Activated CD4-positive, alpha-beta T cell treated with anti-CD3 and anti-CD28 coated beads for 36 hours (primary cell): ENCODE measurements at regions not wholly inside any gene's neighbourhood (a gene's known extent, or its start where the extent isn't known, plus 50 kb on each side); places are given as distances from the start of the nearest gene placed in this dataset.

Source experiments
- ATAC-seq: fragments of 200-7000 bp; cut with Tn5 transposase; one replicate; pipeline ENCODE4 v1.10.0; 2021; ENCODE audit warnings: mild to moderate bottlenecking, moderate library complexity
- CTCF ChIA-PET: fragments of 350-600 bp; sonication (Branson Sonifier 250); formaldehyde crosslinking; loops from one replicate; lab custom pipeline; 2021; ENCODE audit warnings: antibody characterized with exemption; lab: Charles Lee
- POLR2A ChIA-PET: fragments of 350-600 bp; sonication (Branson Sonifier 250); formaldehyde crosslinking; loops from one replicate; lab custom pipeline; 2021; ENCODE audit warnings: antibody characterized with exemption, inconsistent platforms; lab: Charles Lee
- DNase-seq: peaks from one replicate; pipeline ENCODE4 v3.0.0-alpha.2; 2020
- H3K27ac Mint-ChIP-seq: one replicate; pipeline ENCODE4 v1.8.0; 2021; ENCODE audit warnings: mixed read lengths
- H3K27me3 Mint-ChIP-seq: one replicate; pipeline ENCODE4 v1.8.0; 2021; ENCODE audit warnings: mixed read lengths
- H3K36me3 Mint-ChIP-seq: one replicate; pipeline ENCODE4 v1.8.0; 2021; ENCODE audit warnings: low read depth, mixed read lengths
- H3K4me1 Mint-ChIP-seq: one replicate; pipeline ENCODE4 v1.8.0; 2021; ENCODE audit warnings: mixed read lengths
- H3K4me3 Mint-ChIP-seq: one replicate; pipeline ENCODE4 v1.8.0; 2021; ENCODE audit warnings: mild to moderate bottlenecking, moderate library complexity, mixed read lengths
- H3K9me3 Mint-ChIP-seq: one replicate; pipeline ENCODE4 v1.8.0; 2021; ENCODE audit warnings: low read depth, mixed read lengths
- intact Hi-C, 2 experiments: fragments of 100-400 bp; cut with DNase I in 1 of 2; cut with micrococcal nuclease in 1 of 2; formaldehyde crosslinking; loops; one replicate each; pipeline versions ENCODE4 v1.14.2 to v1.15.1; 2022 to 2024; cut with DNase I, micrococcal nuclease

DNA sequence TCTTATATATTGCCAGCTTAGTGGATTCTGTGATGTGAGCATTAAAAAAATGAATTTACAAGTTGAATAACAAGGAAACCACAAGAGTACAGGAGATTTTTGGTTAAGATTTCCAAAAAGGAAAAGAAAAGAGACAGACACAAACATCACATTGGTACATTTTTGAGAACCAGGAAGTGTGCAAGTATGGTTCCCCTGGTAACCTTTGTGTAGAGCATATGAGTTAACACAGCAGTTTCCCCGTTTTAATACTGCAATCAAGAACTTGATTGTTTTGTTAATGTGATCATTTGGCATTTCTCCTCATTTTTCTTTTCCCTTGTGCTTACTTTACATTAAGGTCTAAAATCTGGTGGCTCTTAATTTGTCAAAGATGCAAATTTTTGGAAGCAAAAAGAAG is 490.4 kb upstream of the ATP2B1 start:
- CTCF ChIA-PET = interaction anchor here (1.1 kb wide), 1 partner anchor 8 kb away, joined by 3 read pairs; no protein-coding TSS in a partner anchor
- DNase-seq (no peak), ATAC-seq (no peak)
- POLR2A ChIA-PET = no interaction called here
- H3K4me1 Mint-ChIP-seq = peaks cover 16% of the 10 kb centered on the region
- no peaks in the 10 kb centered on the region for H3K36me3 Mint-ChIP-seq
- peaks cover 2% of the 10 kb centered on the region for H3K27me3 Mint-ChIP-seq
- no peak overlapping the region for H3K4me3 Mint-ChIP-seq
- no peaks in the 10 kb centered on the region for H3K9me3 Mint-ChIP-seq
- intact Hi-C loops = no loop called here
- no peak overlapping the region for H3K27ac Mint-ChIP-seq

DNA sequence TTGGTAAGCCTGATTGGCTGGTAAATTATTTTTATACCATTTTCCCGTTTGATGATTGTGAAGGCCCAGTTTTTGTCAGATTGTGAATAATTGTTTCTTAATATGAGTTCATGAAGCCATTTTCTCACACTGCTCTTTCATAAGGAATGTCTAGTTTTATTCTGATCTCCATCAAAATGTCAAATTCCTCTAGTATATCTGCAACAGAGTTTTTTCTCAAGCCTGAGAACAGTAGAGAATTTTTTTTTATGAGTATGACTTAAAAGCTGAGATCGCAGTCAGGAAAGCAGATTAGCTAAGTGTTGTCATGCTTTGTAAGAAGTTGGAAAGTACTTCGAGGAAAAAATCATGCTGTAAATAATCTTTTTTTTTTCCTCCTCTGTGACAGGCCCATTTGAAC is 484.9 kb upstream of the ATP2B1 start:
- ChIA-PET CTCF (no interaction called here), POLR2A (no interaction called here)
- intact Hi-C loops = no loop called here
- Mint-ChIP-seq H3K27ac (no peak overlapping the region), H3K9me3 (no peaks in the 10 kb centered on the region), H3K27me3 (peaks cover 4% of the 10 kb centered on the region), H3K4me1 (peaks cover under 1% of the 10 kb centered on the region), H3K4me3 (no peak overlapping the region), H3K36me3 (no peaks in the 10 kb centered on the region)
- no peak for DNase-seq
- ATAC-seq = no peak

DNA sequence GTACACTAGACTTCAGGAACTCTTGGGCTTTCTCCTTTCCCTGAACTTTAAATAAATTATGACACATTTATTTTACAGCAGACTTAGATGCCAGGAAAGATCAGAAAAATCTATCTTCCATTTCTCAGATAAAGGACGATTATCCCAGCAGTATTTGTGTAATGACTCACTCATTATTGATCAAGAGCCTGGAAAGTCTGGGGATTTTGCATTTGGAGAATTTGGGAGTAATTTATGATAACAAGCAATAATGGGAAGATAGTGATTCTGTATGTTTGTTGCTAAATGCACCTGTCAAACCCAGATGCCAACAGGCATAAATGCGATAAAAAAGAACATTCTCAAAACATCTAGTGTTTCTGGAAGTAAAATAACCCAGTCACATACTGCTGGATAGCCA is 480.2 kb upstream of the ATP2B1 start:
- no peaks in the 10 kb centered on the region for H3K36me3 Mint-ChIP-seq
- intact Hi-C loops = no loop called here
- POLR2A ChIA-PET = interaction anchor here (0.6 kb wide), 1 partner anchor 36 kb away, joined by 4 read pairs; no protein-coding TSS in a partner anchor
- CTCF ChIA-PET = no interaction called here
- H3K4me3 Mint-ChIP-seq = no peak overlapping the region
- peaks cover 2% of the 10 kb centered on the region for H3K9me3 Mint-ChIP-seq
- H3K4me1 Mint-ChIP-seq = no peaks in the 10 kb centered on the region
- ATAC-seq = no peak
- peaks cover 5% of the 10 kb centered on the region for H3K27me3 Mint-ChIP-seq
- no peak for DNase-seq
- no peak overlapping the region for H3K27ac Mint-ChIP-seq

DNA sequence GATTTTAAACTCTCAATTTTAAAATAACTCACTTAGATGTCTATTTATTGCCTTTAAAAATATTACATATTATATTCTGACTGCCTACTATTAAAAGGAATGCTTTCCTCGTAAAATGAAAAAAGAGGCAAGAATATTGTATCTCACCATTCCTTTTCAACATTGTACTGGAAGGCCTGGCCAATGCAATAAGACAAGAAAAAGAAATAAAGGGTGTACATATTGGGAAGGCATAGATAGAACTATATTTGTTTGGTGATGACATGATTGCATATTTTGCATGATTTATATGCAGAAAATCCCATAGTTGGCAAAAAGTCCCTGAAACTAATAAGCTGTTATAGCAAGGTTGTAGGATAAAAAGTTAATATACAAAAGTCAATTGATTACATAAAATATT is 474.6 kb upstream of the ATP2B1 start:
- peaks cover 3% of the 10 kb centered on the region for H3K27me3 Mint-ChIP-seq

DNA sequence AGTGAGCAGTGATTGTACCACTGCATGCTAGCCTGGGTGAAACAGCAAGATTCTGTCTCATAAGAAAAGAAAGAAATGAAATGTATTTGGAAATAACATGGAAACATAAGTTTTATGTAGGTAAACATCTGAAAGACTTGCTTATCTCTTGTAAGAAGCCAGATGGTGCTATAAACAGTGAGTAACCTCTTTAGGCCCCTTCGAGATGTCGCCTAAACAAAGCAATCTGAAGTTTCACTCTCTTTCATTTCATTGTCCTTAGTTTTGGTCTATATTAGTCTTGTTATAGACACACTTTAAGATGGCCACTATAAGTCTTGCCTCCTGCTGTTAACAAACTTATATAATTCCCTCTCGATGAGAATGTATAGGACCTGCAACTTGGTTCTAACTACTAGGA is 472.6 kb upstream of the ATP2B1 start:
- H3K27me3 Mint-ChIP-seq = peaks cover 3% of the 10 kb centered on the region
- H3K9me3 Mint-ChIP-seq = peaks cover 9% of the 10 kb centered on the region
- H3K4me1 Mint-ChIP-seq = no peaks in the 10 kb centered on the region
- DNase-seq (no peak), ATAC-seq (no peak)
- H3K36me3 Mint-ChIP-seq = no peaks in the 10 kb centered on the region
- H3K27ac Mint-ChIP-seq = no peak overlapping the region
- ChIA-PET POLR2A (no interaction called here), CTCF (no interaction called here)
- H3K4me3 Mint-ChIP-seq = no peak overlapping the region
- intact Hi-C loops = no loop called here

More for the DNA sequence above, 474.6 kb upstream of the ATP2B1 start:
- no peak overlapping the region for H3K4me3 Mint-ChIP-seq
- intact Hi-C loops = no loop called here
- peaks cover 9% of the 10 kb centered on the region for H3K9me3 Mint-ChIP-seq
- H3K4me1 Mint-ChIP-seq = no peaks in the 10 kb centered on the region
- DNase-seq = no peak
- H3K36me3 Mint-ChIP-seq = no peaks in the 10 kb centered on the region
- ATAC-seq = no peak
- H3K27ac Mint-ChIP-seq = no peak overlapping the region
- CTCF ChIA-PET = no interaction called here
- POLR2A ChIA-PET = no interaction called here

DNA sequence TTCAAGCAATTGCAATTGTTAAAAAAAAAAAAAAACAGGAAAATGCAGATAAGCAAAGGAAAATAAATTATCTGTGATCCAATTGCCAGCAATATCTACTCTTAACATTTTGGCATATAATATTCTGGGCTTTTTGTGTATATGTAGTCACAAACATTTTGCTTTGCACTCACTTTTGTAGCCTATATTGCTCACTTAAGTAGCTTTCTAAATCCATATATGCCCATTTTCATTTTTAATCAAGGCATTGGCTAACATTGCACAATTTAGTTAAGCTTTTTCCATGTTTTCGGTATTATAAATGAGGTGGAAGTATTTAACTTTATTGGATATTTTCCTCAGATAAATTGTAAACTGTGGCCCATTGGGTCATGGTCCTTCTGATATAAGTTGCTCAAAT is 466.3 kb upstream of the ATP2B1 start:
- POLR2A ChIA-PET = no interaction called here
- intact Hi-C loops = no loop called here
- CTCF ChIA-PET = interaction anchor here (0.7 to 0.9 kb wide), 2 partner anchors 184 to 685 kb away, joined by 3 read pairs; no protein-coding TSS in a partner anchor

DNA sequence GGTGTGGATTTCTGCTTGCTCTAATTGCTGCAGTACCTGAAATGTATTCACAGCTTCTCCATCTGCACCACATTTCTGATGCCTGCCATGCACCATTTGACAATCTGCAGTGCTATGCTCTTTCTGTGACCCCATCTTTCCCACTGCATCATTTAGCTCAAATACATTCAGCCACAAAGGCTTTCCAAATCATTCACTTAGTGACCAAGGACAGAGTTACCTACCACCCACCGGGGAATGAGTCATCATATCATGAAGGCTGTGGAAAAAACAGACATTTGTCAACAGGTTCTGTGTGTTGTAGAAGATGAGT is 465.5 kb upstream of the ATP2B1 start:
- ATAC-seq = peak; percentile 84
- POLR2A ChIA-PET = no interaction called here

More for the DNA sequence above, 466.3 kb upstream of the ATP2B1 start:
- Mint-ChIP-seq H3K9me3 (no peaks in the 10 kb centered on the region), H3K4me3 (no peak overlapping the region), H3K27ac (no peak overlapping the region), H3K4me1 (peaks cover 4% of the 10 kb centered on the region), H3K27me3 (no peaks in the 10 kb centered on the region), H3K36me3 (no peaks in the 10 kb centered on the region)
- ATAC-seq (no peak), DNase-seq (no peak)

DNA sequence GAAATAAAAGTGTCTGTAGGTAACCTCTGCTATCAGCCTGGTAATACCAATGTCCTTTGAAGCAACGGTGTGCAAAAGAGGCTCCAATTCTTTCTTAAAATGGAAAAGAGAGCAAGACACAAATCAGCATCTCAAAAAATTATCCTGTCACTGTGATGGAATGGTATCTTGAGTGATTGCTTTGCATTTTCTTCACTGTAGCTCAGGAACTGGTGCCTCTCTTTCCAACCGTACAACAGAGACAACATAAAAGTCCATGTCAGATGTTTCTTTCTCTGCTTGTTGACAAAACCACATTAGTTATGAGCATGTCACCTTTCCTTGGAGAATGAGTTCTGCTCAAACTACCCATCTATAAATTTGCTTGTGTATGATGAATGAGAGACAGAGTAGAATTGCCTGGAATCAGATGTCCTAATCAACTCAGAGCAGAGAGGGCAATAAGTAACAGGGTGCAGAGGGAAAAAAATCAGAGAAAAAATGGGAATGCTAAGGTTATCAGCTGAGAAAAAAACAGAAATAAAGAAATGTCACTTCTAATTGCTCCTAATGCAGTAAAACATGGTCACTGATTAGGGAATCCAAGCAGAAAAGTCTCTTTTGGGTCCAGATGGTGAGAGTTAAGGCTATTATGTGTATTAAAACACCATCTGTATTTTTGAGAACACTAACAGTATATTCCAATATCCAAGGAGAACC is 465.0 kb upstream of the ATP2B1 start:
- DNase-seq (no peak), ATAC-seq (no peak)
- Mint-ChIP-seq H3K4me1 (peaks cover 4% of the 10 kb centered on the region), H3K36me3 (no peaks in the 10 kb centered on the region), H3K27ac (no peak overlapping the region), H3K4me3 (no peak overlapping the region), H3K27me3 (no peaks in the 10 kb centered on the region), H3K9me3 (no peaks in the 10 kb centered on the region)
- CTCF ChIA-PET = no interaction called here
- intact Hi-C loops = no loop called here
- POLR2A ChIA-PET = no interaction called here

More for the DNA sequence above, 465.5 kb upstream of the ATP2B1 start:
- CTCF ChIA-PET = interaction anchor here (0.7 kb wide), 1 partner anchor 685 kb away, joined by 3 read pairs; no protein-coding TSS in a partner anchor
- H3K36me3 Mint-ChIP-seq = no peaks in the 10 kb centered on the region
- no peaks in the 10 kb centered on the region for H3K27me3 Mint-ChIP-seq
- no peak overlapping the region for H3K27ac Mint-ChIP-seq
- H3K4me1 Mint-ChIP-seq = peaks cover 4% of the 10 kb centered on the region
- intact Hi-C loops = no loop called here
- no peaks in the 10 kb centered on the region for H3K9me3 Mint-ChIP-seq
- peak; percentile 20 for DNase-seq
- no peak overlapping the region for H3K4me3 Mint-ChIP-seq

DNA sequence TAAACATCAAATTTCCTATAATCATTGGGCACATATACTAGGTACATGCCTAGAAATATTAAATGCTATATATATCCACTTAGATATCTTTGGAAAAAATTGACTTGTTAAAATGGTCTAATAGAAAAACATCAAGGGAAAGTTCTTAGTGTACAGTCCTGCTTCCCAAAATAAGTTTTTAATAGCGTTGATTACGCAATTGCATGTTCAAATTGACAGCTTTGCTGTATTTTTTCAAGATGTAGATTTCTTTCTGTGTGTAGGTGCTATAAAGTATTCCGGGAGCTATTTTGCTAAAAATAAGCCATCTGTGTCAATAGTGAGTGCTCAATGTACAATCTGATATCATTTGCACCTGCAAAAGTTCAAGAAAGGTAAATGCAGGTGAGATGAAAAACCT is 463.9 kb upstream of the ATP2B1 start:
- intact Hi-C loops = no loop called here
- CTCF ChIA-PET = interaction anchor here (0.7 kb wide), 1 partner anchor 70 kb away, joined by 3 read pairs; no protein-coding TSS in a partner anchor

DNA sequence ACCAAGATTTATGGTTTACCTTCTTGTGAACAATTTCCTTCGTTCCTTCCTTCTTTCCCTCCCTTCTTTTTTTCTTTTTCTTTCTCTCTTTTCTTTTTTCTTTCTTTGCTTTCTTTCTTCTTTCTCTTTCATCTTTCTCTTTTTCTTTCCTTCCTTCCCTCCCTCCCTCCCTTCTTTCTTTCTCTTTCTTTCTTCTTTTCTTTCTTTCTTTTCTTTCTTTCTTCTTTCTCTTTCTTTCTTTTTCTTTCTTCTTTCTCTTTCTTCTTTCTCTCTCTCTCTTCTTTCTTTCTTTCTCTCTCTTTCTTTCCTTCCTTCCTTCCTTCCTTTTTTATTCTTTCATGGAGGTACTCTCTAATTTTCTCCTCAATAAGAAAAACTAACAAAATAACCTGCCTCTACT is 462.1 kb upstream of the ATP2B1 start:
- intact Hi-C loops = no loop called here
- no peak for ATAC-seq
- CTCF ChIA-PET = no interaction called here
- Mint-ChIP-seq H3K4me1 (peaks cover 4% of the 10 kb centered on the region), H3K27me3 (no peaks in the 10 kb centered on the region), H3K4me3 (no peak overlapping the region), H3K9me3 (no peaks in the 10 kb centered on the region), H3K36me3 (no peaks in the 10 kb centered on the region), H3K27ac (no peak overlapping the region)
- no peak for DNase-seq
- POLR2A ChIA-PET = no interaction called here

More for the DNA sequence above, 463.9 kb upstream of the ATP2B1 start:
- no peak overlapping the region for H3K27ac Mint-ChIP-seq
- no peaks in the 10 kb centered on the region for H3K9me3 Mint-ChIP-seq
- H3K4me1 Mint-ChIP-seq = peaks cover 4% of the 10 kb centered on the region
- no peak for ATAC-seq
- no peak for DNase-seq
- POLR2A ChIA-PET = no interaction called here
- no peaks in the 10 kb centered on the region for H3K27me3 Mint-ChIP-seq
- H3K4me3 Mint-ChIP-seq = no peak overlapping the region
- H3K36me3 Mint-ChIP-seq = no peaks in the 10 kb centered on the region

DNA sequence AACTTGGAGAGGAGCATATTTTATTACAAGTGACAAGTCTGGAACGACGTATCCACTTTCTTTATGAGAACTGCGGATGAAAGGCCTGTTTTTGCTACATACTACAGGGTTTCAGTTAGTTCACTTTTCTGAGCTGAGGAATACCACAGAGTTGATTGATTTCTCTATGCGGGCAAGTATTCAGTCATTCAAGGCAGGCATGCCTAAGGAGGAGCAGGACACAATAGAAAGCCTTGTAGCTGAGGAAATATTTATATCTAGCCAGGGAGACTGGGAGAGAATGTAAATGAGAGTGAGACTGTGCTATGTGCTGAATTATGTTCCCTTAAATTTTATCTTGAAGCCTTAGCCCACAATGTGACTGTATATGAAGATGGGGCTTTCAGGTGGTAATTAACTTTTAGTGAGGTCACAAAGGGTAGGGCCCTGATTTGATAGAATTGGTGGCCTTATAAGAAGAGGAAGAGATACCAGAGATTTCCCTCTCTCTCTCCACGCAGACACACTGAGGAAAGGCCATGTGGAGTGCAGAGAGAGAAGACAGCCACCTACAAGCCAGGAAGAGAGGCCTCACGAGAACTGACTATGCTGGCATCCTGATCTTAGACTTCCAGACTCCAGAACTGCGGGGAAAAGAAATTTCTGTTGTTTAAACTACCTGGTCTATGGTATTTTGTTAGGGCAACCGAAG is 459.0 kb upstream of the ATP2B1 start:
- no peaks in the 10 kb centered on the region for H3K9me3 Mint-ChIP-seq
- H3K4me1 Mint-ChIP-seq = no peaks in the 10 kb centered on the region
- ChIA-PET CTCF (no interaction called here), POLR2A (no interaction called here)
- H3K36me3 Mint-ChIP-seq = no peaks in the 10 kb centered on the region
- H3K27ac Mint-ChIP-seq = no peak overlapping the region
- H3K4me3 Mint-ChIP-seq = no peak overlapping the region
- DNase-seq = no peak
- ATAC-seq = no peak
- H3K27me3 Mint-ChIP-seq = no peaks in the 10 kb centered on the region
- intact Hi-C loops = no loop called here

DNA sequence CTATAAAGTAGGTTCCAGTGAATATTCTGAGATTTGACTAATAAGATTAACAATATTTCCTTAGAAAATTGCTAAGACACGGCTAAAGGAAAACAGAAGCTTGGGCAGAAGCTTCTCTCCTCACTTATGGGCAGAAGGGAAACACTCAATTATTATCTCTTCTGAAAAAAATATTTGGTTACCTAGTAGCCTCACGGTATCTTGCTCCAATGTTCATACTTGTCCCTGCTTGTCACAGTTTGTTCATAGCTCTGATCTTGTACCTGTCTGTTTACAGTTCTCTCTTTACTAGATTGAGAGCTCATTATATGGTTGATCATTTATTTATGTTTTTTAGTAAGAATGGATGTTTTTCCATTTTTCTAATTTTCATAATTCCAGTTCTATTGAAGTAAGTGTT is 458.0 kb upstream of the ATP2B1 start:
- no peak for ATAC-seq
- no peak for DNase-seq
- Mint-ChIP-seq H3K27ac (no peak overlapping the region), H3K36me3 (no peaks in the 10 kb centered on the region), H3K4me3 (no peak overlapping the region), H3K9me3 (no peaks in the 10 kb centered on the region), H3K27me3 (no peaks in the 10 kb centered on the region), H3K4me1 (no peaks in the 10 kb centered on the region)
- POLR2A ChIA-PET = no interaction called here
- intact Hi-C loops = no loop called here
- CTCF ChIA-PET = no interaction called here
